DND-41 (cell line): ENCODE measurements at regions not wholly inside any gene's neighbourhood (a gene's known extent, or its start where the extent isn't known, plus 50 kb on each side); places are given as distances from the start of the nearest gene placed in this dataset.

Experiments
- ATAC-seq: fragments of 200-7000 bp; cut with Tn5 transposase; 3 replicates; pipeline ENCODE4 v1.9.1; 2021; ENCODE audit warnings: low read depth; ENCODE audit not compliant: insufficient read depth
- DNase-seq: peaks from one replicate; pipeline ENCODE4 v3.0.0-alpha.2; 2020
- H2AFZ ChIP-seq: 2 replicates; pipeline ENCODE4 v1.6.0; 2012; ENCODE audit warnings: low read depth, low read length
- H3K27ac ChIP-seq: 2 replicates; pipeline ENCODE4 v1.5.1; 2012; ENCODE audit warnings: low read length, inconsistent platforms
- H3K27me3 ChIP-seq: fragments of 200-600 bp; sonication (generic); 2 replicates; pipeline ENCODE4 v1.6.0; 2012; ENCODE audit warnings: low read length, mild to moderate bottlenecking, inconsistent platforms; ENCODE audit not compliant: insufficient read depth, poor library complexity
- H3K36me3 ChIP-seq: 2 replicates; pipeline ENCODE4 v1.5.1; 2012; ENCODE audit warnings: low read length, inconsistent platforms; ENCODE audit not compliant: insufficient read depth
- H3K4me1 ChIP-seq: 2 replicates; pipeline ENCODE4 v1.5.1; 2012; ENCODE audit warnings: mild to moderate bottlenecking, low read length; ENCODE audit not compliant: insufficient read depth
- H3K4me2 ChIP-seq: 2 replicates; pipeline ENCODE4 v1.6.0; 2012; ENCODE audit warnings: mild to moderate bottlenecking, moderate library complexity, low read length, inconsistent platforms; ENCODE audit not compliant: insufficient read depth
- H3K4me3 ChIP-seq, 2 experiments: fragments of 200-600 bp in 1 of 2; shearing (Covaris generic) in 1 of 2; 2 replicates each; pipeline ENCODE4 v1.5.1; 2012 to 2016; ENCODE audit warnings: inconsistent platforms in 2 of 2, low read length in 2 of 2, mild to moderate bottlenecking in 2 of 2, low read depth in 1 of 2, moderate library complexity in 1 of 2
- H3K79me2 ChIP-seq: 2 replicates; pipeline ENCODE4 v1.6.0; 2012; ENCODE audit warnings: low read length, inconsistent platforms; ENCODE audit not compliant: insufficient read depth
- H3K9ac ChIP-seq: 2 replicates; pipeline ENCODE4 v1.6.0; 2012; ENCODE audit warnings: low read depth, mild to moderate bottlenecking, inconsistent platforms, low read length, moderate library complexity
- H3K9me3 ChIP-seq: 2 replicates; pipeline ENCODE4 v1.5.1; 2012; ENCODE audit warnings: low read length, moderate library complexity, mild to moderate bottlenecking, inconsistent platforms; ENCODE audit not compliant: insufficient read depth, severe bottlenecking
- H4K20me1 ChIP-seq: 2 replicates; pipeline ENCODE4 v1.6.0; 2012; ENCODE audit warnings: low read length; ENCODE audit not compliant: insufficient read depth
- EZH2 ChIP-seq: IDR thresholded peaks from 3 replicates; pipeline ENCODE4 v1.6.1; 2012; ENCODE audit warnings: borderline replicate concordance, low read depth, mild to moderate bottlenecking, moderate library complexity, low read length, inconsistent platforms; ENCODE audit not compliant: severe bottlenecking
- TF ChIP-seq, protein P1 (sequence below): IDR thresholded peaks from 2 replicates; pipeline ENCODE4 v1.5.1; 2012; ENCODE audit warnings: borderline replicate concordance, low read length, moderate library complexity, mild to moderate bottlenecking; ENCODE audit not compliant: poor library complexity, severe bottlenecking; ENCODE audit errors: extremely low read depth

DNA sequence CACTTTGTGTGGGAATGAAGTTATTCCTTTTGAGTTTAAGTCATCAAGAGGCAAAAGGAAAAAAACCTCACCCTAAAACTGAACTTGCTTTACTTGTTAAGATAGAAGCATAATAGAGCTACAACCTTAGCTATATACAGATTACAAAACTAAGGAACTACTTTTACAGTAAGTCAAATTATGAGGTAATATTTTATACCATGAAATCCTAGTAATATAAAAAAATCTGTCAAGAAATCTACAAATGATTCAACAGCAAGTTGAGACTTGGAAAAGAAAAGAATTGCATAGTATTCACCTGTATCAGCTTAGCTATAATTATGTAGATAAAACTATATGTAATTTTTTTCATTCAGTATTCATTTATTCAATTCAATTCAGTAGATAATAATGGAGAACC is 335.3 kb downstream of the KLF5 start:
- Histone ChIP-seq H3K79me2 (no peaks in the 10 kb centered on the region), H3K27me3 (no peaks in the 10 kb centered on the region), H3K36me3 (no peaks in the 10 kb centered on the region), H2AFZ (no peak overlapping the region), H3K4me3 (no peak overlapping the region), H3K9me3 (no peaks in the 10 kb centered on the region), H4K20me1 (no peaks in the 10 kb centered on the region), H3K9ac (no peak overlapping the region), H3K4me2 (no peak overlapping the region), H3K4me1 (no peaks in the 10 kb centered on the region), H3K27ac (no peak overlapping the region)
- DNase-seq (no peak), ATAC-seq (no peak)
- TF ChIP-seq, protein P1, sequence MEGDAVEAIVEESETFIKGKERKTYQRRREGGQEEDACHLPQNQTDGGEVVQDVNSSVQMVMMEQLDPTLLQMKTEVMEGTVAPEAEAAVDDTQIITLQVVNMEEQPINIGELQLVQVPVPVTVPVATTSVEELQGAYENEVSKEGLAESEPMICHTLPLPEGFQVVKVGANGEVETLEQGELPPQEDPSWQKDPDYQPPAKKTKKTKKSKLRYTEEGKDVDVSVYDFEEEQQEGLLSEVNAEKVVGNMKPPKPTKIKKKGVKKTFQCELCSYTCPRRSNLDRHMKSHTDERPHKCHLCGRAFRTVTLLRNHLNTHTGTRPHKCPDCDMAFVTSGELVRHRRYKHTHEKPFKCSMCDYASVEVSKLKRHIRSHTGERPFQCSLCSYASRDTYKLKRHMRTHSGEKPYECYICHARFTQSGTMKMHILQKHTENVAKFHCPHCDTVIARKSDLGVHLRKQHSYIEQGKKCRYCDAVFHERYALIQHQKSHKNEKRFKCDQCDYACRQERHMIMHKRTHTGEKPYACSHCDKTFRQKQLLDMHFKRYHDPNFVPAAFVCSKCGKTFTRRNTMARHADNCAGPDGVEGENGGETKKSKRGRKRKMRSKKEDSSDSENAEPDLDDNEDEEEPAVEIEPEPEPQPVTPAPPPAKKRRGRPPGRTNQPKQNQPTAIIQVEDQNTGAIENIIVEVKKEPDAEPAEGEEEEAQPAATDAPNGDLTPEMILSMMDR: no peak
- TF ChIP-seq EZH2: no peak

GRCh38 chr13:73390100-73390499 is 331.3 kb downstream of the KLF5 start:
- TF ChIP-seq, protein P1: no peak
- TF ChIP-seq EZH2: no peak
- ATAC-seq: no peak
- Histone ChIP-seq H3K79me2 (no peaks in the 10 kb centered on the region), H3K36me3 (no peaks in the 10 kb centered on the region), H3K9ac (no peak overlapping the region), H3K27ac (no peak overlapping the region), H4K20me1 (no peaks in the 10 kb centered on the region), H3K4me3 (no peak overlapping the region), H3K4me1 (no peaks in the 10 kb centered on the region), H2AFZ (no peak overlapping the region), H3K4me2 (no peak overlapping the region), H3K27me3 (no peaks in the 10 kb centered on the region), H3K9me3 (no peaks in the 10 kb centered on the region)
- DNase-seq: no peak

DNA sequence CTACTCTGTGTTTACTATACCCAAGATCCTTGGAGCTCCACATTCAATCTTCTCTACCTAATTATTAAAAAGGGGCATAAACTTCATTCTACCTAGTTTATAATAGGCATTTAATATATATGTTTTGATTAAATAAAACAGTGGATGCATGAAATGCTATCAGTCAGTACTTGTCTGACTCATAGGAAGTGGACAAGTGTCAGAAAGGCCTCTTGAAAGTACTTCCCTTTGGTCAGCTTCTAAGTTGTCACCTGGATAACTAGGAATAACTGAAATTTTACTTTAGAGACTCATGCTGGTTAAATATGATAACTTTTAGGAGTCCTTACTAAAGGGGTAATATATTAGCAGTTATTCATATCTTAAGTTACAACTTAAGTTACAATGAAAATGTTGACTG is 329.8 kb downstream of the KLF5 start:
- H3K4me2 ChIP-seq: no peak overlapping the region
- no peaks in the 10 kb centered on the region for H3K79me2 ChIP-seq
- H3K4me1 ChIP-seq: no peaks in the 10 kb centered on the region
- TF ChIP-seq EZH2: no peak
- TF ChIP-seq, protein P1: no peak
- H3K4me3 ChIP-seq: no peak overlapping the region
- ATAC-seq (no peak), DNase-seq (no peak)
- no peak overlapping the region for H2AFZ ChIP-seq
- H4K20me1 ChIP-seq: no peaks in the 10 kb centered on the region
- H3K27me3 ChIP-seq: no peaks in the 10 kb centered on the region
- H3K27ac ChIP-seq: no peak overlapping the region
- H3K36me3 ChIP-seq: no peaks in the 10 kb centered on the region
- H3K9ac ChIP-seq: no peak overlapping the region
- no peaks in the 10 kb centered on the region for H3K9me3 ChIP-seq

DNA sequence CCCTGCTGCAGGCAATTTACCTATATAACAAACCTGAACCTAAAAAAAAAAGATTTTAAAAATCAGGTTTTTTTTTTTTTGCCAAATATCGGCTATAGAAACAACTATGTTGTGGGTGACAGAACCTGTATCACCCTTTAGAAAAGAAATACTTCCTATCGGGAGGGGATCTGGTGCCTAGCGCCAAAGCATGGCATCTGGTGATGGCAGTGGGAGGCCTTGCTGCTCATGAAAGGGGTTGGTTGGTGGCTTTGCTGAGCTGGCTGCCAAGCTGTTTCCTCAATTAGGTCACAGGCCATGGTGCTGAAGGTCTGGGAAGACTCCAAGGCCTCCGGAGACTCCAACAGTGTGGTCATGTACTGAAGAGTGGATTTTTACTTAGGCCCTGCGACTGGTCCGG is 328.5 kb downstream of the KLF5 start:
- Histone ChIP-seq H2AFZ (no peak overlapping the region), H3K4me2 (no peak overlapping the region), H3K4me3 (no peak overlapping the region), H3K27ac (no peak overlapping the region), H3K36me3 (no peaks in the 10 kb centered on the region), H4K20me1 (no peaks in the 10 kb centered on the region), H3K4me1 (no peaks in the 10 kb centered on the region), H3K79me2 (no peaks in the 10 kb centered on the region), H3K9me3 (no peaks in the 10 kb centered on the region), H3K9ac (no peak overlapping the region), H3K27me3 (no peaks in the 10 kb centered on the region)
- TF ChIP-seq, protein P1: no peak
- TF ChIP-seq EZH2: no peak
- DNase-seq: no peak
- no peak for ATAC-seq
